Mesenchymal stem cell (in vitro differentiated cells and primary cell): ENCODE measurements at regions not wholly inside any gene's neighbourhood (a gene's known extent, or its start where the extent isn't known, plus 50 kb on each side); places are given as distances from the start of the nearest gene placed in this dataset.
A peak's percentile ranks its signal among the peaks of the same experiment; 100 is the strongest.

Source experiments
- DNase-seq: peaks from one replicate; pipeline ENCODE4 v3.0.0-alpha.2; 2013
- H2AFZ ChIP-seq: one replicate; pipeline ENCODE4 v1.6.1; 2013; ENCODE audit warnings: low read depth, mild to moderate bottlenecking, control low read depth, inconsistent platforms, low read length, moderate library complexity
- H2AK5ac ChIP-seq: 2 replicates; pipeline ENCODE4 v1.6.1; 2013; ENCODE audit warnings: low read length, moderate library complexity, mild to moderate bottlenecking, inconsistent platforms; ENCODE audit not compliant: severe bottlenecking
- H2BK120ac ChIP-seq: one replicate; pipeline ENCODE4 v1.6.1; 2013; ENCODE audit warnings: low read depth, mild to moderate bottlenecking, inconsistent platforms, low read length, moderate library complexity
- H2BK12ac ChIP-seq, 2 experiments: one replicate each; pipeline ENCODE4 v1.6.1; 2013; ENCODE audit warnings: inconsistent platforms in 2 of 2, low read length in 2 of 2, mild to moderate bottlenecking in 2 of 2, moderate library complexity in 2 of 2, control low read depth in 1 of 2
- H2BK15ac ChIP-seq: one replicate; pipeline ENCODE4 v1.6.1; 2013; ENCODE audit warnings: mild to moderate bottlenecking, low read depth, inconsistent platforms; ENCODE audit not compliant: poor library complexity, severe bottlenecking
- H2BK5ac ChIP-seq: 2 replicates; pipeline ENCODE4 v1.6.1; 2013; ENCODE audit warnings: low read depth, mild to moderate bottlenecking, low read length, control low read depth, inconsistent platforms; ENCODE audit not compliant: poor library complexity, severe bottlenecking
- H3K14ac ChIP-seq, 2 experiments: one replicate each; pipeline ENCODE4 v1.6.1; 2013; ENCODE audit warnings: inconsistent platforms in 2 of 2, low read length in 2 of 2, control low read depth in 1 of 2, mild to moderate bottlenecking in 1 of 2, moderate library complexity in 1 of 2
- H3K18ac ChIP-seq, 2 experiments: one replicate each; pipeline ENCODE4 v1.6.1; 2013; ENCODE audit warnings: inconsistent platforms in 2 of 2, low read length in 2 of 2, control low read depth in 1 of 2, low read depth in 1 of 2, mild to moderate bottlenecking in 1 of 2
- H3K23ac ChIP-seq, 2 experiments: one replicate each; pipeline ENCODE4 v1.6.1; 2013; ENCODE audit warnings: inconsistent platforms in 2 of 2, low read length in 2 of 2, mild to moderate bottlenecking in 2 of 2, moderate library complexity in 2 of 2, control low read depth in 1 of 2
- H3K27ac ChIP-seq: 2 replicates; pipeline ENCODE4 v1.5.1; 2013; ENCODE audit warnings: mild to moderate bottlenecking, moderate library complexity, low read length, control low read depth, inconsistent platforms; ENCODE audit not compliant: poor library complexity, severe bottlenecking
- H3K27me3 ChIP-seq, 2 experiments: 2 replicates each; pipeline versions ENCODE4 v1.6.1 to v1.7.0; 2013; ENCODE audit warnings: low read length in 2 of 2, mild to moderate bottlenecking in 2 of 2, moderate library complexity in 2 of 2, control low read depth in 1 of 2, inconsistent platforms in 1 of 2; ENCODE audit not compliant: control insufficient read depth in 1 of 2, insufficient read depth in 1 of 2
- H3K36me3 ChIP-seq, 2 experiments: 2 replicates each; pipeline versions ENCODE4 v1.6.1 to v1.7.0; 2013; ENCODE audit warnings: low read length in 2 of 2, control low read depth in 1 of 2, inconsistent platforms in 1 of 2, low read depth in 1 of 2, mild to moderate bottlenecking in 1 of 2; ENCODE audit not compliant: insufficient read depth in 2 of 2, control insufficient read depth in 1 of 2
- H3K4ac ChIP-seq, 2 experiments: one replicate each; pipeline ENCODE4 v1.6.1; 2013; ENCODE audit warnings: inconsistent platforms in 2 of 2, low read length in 2 of 2, mild to moderate bottlenecking in 2 of 2, moderate library complexity in 2 of 2, control low read depth in 1 of 2, low read depth in 1 of 2
- H3K4me1 ChIP-seq: 2 replicates; pipeline ENCODE4 v1.6.1; 2013; ENCODE audit warnings: low read depth, low read length, control low read depth; ENCODE audit not compliant: control insufficient read depth, insufficient read depth
- H3K4me2 ChIP-seq: 2 replicates; pipeline ENCODE4 v1.6.1; 2013; ENCODE audit warnings: low read length, mild to moderate bottlenecking, inconsistent platforms; ENCODE audit not compliant: poor library complexity, severe bottlenecking
- H3K4me3 ChIP-seq, 2 experiments: 2 replicates each; pipeline versions ENCODE4 v1.5.1 to v1.7.0; 2013; ENCODE audit warnings: low read length in 2 of 2, mild to moderate bottlenecking in 2 of 2, control low read depth in 1 of 2, low read depth in 1 of 2; ENCODE audit not compliant: insufficient read depth in 1 of 2
- H3K79me1 ChIP-seq: replicated peaks from 2 replicates; pipeline ENCODE4 v1.6.1; 2013; ENCODE audit warnings: mild to moderate bottlenecking, control low read depth, low read length, inconsistent platforms; ENCODE audit not compliant: poor library complexity, severe bottlenecking
- H3K9ac ChIP-seq: 2 replicates; pipeline ENCODE4 v1.7.0; 2013; ENCODE audit warnings: mild to moderate bottlenecking, low read length, moderate library complexity
- H3K9me3 ChIP-seq: 2 replicates; pipeline ENCODE4 v1.7.0; 2013; ENCODE audit warnings: mild to moderate bottlenecking, low read length; ENCODE audit not compliant: control insufficient read depth
- H4K8ac ChIP-seq: one replicate; pipeline ENCODE4 v1.6.1; 2013; ENCODE audit warnings: inconsistent platforms, mild to moderate bottlenecking, low read length, moderate library complexity
- H4K91ac ChIP-seq: one replicate; pipeline ENCODE4 v1.6.1; 2013; ENCODE audit warnings: mild to moderate bottlenecking, low read length, inconsistent platforms
- WGBS: methylation state at CpG from one replicate; pipeline ENCODE4 v1.1.7; 2013; ENCODE audit warnings: mixed read lengths; 5-methylcytosine and 5-hydroxymethylcytosine counted together

DNA sequence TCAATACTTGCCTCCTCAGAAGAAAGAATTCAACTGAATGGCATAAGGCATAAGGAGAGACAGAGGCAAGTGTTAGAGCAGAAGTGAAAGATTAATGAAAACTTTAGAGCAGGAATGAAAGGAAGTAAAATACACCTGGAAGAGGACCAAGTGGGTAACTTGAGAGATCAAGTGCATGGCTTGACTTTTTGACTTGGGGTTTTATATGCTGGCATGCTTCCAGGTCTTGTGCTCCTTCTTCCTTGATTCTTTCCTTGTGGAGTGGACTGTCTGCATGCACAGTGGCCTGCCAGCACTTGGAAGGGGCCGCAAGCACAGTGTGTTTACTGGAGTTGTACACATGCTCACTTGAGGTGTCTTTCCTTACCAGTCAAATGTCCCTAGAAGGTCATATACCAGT lies 222.1 kb upstream of the UFL1 start:
- no peak overlapping the region for H3K9ac ChIP-seq
- no peak overlapping the region for H2AFZ ChIP-seq
- no peak overlapping the region for H3K14ac ChIP-seq
- no peaks in the 10 kb centered on the region for H3K9me3 ChIP-seq
- no peak overlapping the region for H4K8ac ChIP-seq
- H3K23ac ChIP-seq = no peak overlapping the region
- H3K27me3 ChIP-seq = no peaks in the 10 kb centered on the region
- no peaks in the 10 kb centered on the region for H3K79me1 ChIP-seq
- no peak overlapping the region for H3K4ac ChIP-seq
- no peak overlapping the region for H4K91ac ChIP-seq
- DNase-seq = no peak
- H3K36me3 ChIP-seq = no peaks in the 10 kb centered on the region
- H3K4me2 ChIP-seq = no peak overlapping the region
- H2BK15ac ChIP-seq = no peak overlapping the region
- WGBS = 71% methylated on average over 1 of the region's 1 CpG
- H2AK5ac ChIP-seq = peak overlapping the region; percentile 72
- H3K18ac ChIP-seq = no peak overlapping the region
- H2BK12ac ChIP-seq = no peak overlapping the region
- H2BK120ac ChIP-seq = no peak overlapping the region
- no peak overlapping the region for H3K4me3 ChIP-seq
- H3K27ac ChIP-seq = peak overlapping the region; percentile 18
- H3K4me1 ChIP-seq = peaks cover 4% of the 10 kb centered on the region
- no peak overlapping the region for H2BK5ac ChIP-seq

GRCh38 chr6:96301023-96301422 lies 220.6 kb upstream of the UFL1 start:
- H3K4me3 ChIP-seq = no peak overlapping the region
- no peak overlapping the region for H2BK15ac ChIP-seq
- 33% methylated on average over 3 of the region's 3 CpGs for WGBS
- H3K4ac ChIP-seq = no peak overlapping the region
- H3K4me2 ChIP-seq = no peak overlapping the region
- no peak overlapping the region for H2BK12ac ChIP-seq
- H3K4me1 ChIP-seq = peaks cover 4% of the 10 kb centered on the region
- no peak overlapping the region for H2AFZ ChIP-seq
- H2BK5ac ChIP-seq = peak overlapping the region; percentile 57
- no peak overlapping the region for H3K14ac ChIP-seq
- no peak overlapping the region for H4K91ac ChIP-seq
- H3K36me3 ChIP-seq = no peaks in the 10 kb centered on the region
- H3K27me3 ChIP-seq = no peaks in the 10 kb centered on the region
- peak overlapping the region; percentile 93 for H3K27ac ChIP-seq
- no peak overlapping the region for H2AK5ac ChIP-seq
- no peak overlapping the region for H4K8ac ChIP-seq
- no peak overlapping the region for H3K23ac ChIP-seq
- H3K18ac ChIP-seq = no peak overlapping the region
- H3K79me1 ChIP-seq = no peaks in the 10 kb centered on the region
- H3K9ac ChIP-seq = no peak overlapping the region
- H2BK120ac ChIP-seq = no peak overlapping the region
- no peaks in the 10 kb centered on the region for H3K9me3 ChIP-seq
- no peak for DNase-seq

DNA sequence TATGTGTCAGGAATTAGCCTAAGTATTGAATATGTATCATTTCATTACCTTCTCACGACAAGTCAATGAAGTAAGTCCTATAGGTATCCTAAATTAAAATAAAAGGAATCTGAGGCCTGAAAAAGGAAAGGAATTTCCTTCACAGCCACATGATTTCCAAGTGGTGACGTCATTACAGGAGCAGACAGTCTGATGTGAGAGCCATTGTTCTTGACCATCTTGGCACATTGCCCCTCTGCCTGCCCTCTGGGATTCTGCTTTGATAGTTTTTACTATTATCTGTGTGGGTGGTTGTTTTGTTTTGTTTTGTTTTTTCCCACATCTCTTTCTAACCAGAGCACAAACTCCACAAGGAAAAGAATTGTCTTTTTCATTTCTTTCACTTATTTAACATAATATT lies 219.8 kb upstream of the UFL1 start:
- H4K91ac ChIP-seq = no peak overlapping the region
- H3K4me3 ChIP-seq = no peak overlapping the region
- no peak overlapping the region for H3K4ac ChIP-seq
- peaks cover 4% of the 10 kb centered on the region for H3K4me1 ChIP-seq
- H2AK5ac ChIP-seq = peak overlapping the region; percentile 76
- H3K9me3 ChIP-seq = no peaks in the 10 kb centered on the region
- 69% methylated on average over 1 of the region's 2 CpGs for WGBS
- H4K8ac ChIP-seq = no peak overlapping the region
- H3K27me3 ChIP-seq = no peaks in the 10 kb centered on the region
- no peak overlapping the region for H2AFZ ChIP-seq
- no peak overlapping the region for H2BK120ac ChIP-seq
- H3K36me3 ChIP-seq = no peaks in the 10 kb centered on the region
- no peak overlapping the region for H3K14ac ChIP-seq
- peak overlapping the region; percentile 92 for H3K27ac ChIP-seq
- H3K4me2 ChIP-seq = no peak overlapping the region
- no peak overlapping the region for H2BK12ac ChIP-seq
- H3K18ac ChIP-seq = no peak overlapping the region
- no peaks in the 10 kb centered on the region for H3K79me1 ChIP-seq
- H2BK5ac ChIP-seq = no peak overlapping the region
- DNase-seq = no peak
- no peak overlapping the region for H3K23ac ChIP-seq
- H2BK15ac ChIP-seq = no peak overlapping the region
- no peak overlapping the region for H3K9ac ChIP-seq

GRCh38 chr6:96302991-96303390 lies 218.6 kb upstream of the UFL1 start:
- Histone ChIP-seq H3K14ac (no peak overlapping the region), H3K79me1 (no peaks in the 10 kb centered on the region), H3K36me3 (no peaks in the 10 kb centered on the region), H3K4ac (no peak overlapping the region), H3K27me3 (no peaks in the 10 kb centered on the region), H3K18ac (no peak overlapping the region), H2BK12ac (no peak overlapping the region), H3K9ac (no peak overlapping the region), H2BK120ac (no peak overlapping the region), H2AFZ (no peak overlapping the region), H3K27ac (no peak overlapping the region), H3K4me3 (no peak overlapping the region), H2AK5ac (peak overlapping the region; percentile 71), H4K8ac (no peak overlapping the region), H2BK5ac (peak overlapping the region; percentile 77), H3K4me1 (peaks cover 4% of the 10 kb centered on the region), H4K91ac (no peak overlapping the region), H3K9me3 (peaks cover 4% of the 10 kb centered on the region), H2BK15ac (no peak overlapping the region), H3K23ac (no peak overlapping the region), H3K4me2 (no peak overlapping the region)
- 80% methylated on average over 3 of the region's 3 CpGs for WGBS
- DNase-seq = no peak
